ENCODE measurements at regions not wholly inside any gene's neighbourhood (a gene's known extent, or its start where the extent isn't known, plus 50 kb on each side); places are given as distances from the start of the nearest gene placed in this dataset.

DNA sequence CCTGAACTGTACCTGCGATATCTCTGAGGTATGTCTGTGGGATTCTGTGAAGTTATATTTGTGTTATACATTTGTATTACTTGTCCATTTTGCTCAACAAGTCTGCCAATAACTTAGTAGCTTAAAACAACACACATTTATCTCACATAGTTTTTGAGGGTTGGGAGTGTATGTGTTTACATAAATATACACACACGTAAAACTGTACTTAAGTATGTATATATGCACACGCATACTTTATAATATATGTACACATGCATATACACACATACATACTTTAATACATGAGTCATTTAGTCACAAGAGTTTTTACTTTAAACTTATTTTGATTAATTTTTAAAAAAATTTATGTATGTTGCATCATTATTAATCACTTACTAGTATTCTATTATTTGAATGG, 205.9 kb upstream of the EDIL3 start:
- DNase-seq: no peak

GRCh38 chr5:84589926-84590325, 205.2 kb upstream of the EDIL3 start:
- DNase-seq: no peak

GRCh38 chr5:84585218-84585617, 200.5 kb upstream of the EDIL3 start:
- DNase-seq: no peak

GRCh38 chr5:84578226-84578625, 193.5 kb upstream of the EDIL3 start:
- no peak for DNase-seq

GRCh38 chr5:84573017-84573712, 188.5 kb upstream of the EDIL3 start:
- no peak for DNase-seq

DNA sequence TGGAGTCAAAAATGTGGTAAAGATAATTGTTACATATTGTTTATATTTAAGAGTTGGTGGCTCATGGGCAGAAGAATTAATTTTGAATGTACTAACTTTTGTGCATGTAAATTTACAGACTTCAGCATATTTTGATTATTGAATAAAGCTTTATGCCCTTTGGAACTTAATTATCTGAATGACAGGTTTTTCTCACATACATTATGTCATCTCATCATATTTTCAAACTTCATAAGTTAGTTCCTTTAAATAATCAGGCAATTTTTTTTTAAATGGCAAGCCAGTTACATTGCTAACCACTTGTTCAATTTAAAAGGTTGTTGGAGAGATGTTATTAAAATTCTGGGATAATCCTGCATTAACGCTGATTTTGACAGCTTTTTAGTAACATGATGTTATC, 184.6 kb upstream of the EDIL3 start:
- no peak for DNase-seq

DNA sequence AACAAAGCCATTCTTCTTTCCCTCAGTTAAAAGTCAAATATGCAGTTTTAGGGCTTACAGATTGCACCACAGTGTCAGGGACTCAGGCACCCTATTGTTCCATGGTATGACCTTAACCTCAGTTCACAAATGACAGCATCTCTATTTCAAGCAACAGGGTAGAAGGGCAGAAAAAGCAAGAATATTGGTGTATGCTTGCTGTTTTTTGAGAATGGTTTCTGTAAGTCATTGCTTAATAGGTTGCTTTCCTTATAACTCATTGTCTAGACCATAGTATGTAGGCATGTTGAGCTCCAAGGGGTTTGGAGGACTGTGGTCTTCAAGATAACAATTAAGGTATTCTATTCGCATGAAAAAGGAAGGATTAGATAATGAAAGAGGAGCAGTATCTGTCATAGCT, 183.5 kb upstream of the EDIL3 start:
- DNase-seq: no peak

GRCh38 chr5:84565866-84566265, 181.2 kb upstream of the EDIL3 start:
- no peak for DNase-seq

- no peak for DNase-seq
These were observed 179.8 kb upstream of the EDIL3 start for GRCh38 chr5:84564321-84565075.

DNA sequence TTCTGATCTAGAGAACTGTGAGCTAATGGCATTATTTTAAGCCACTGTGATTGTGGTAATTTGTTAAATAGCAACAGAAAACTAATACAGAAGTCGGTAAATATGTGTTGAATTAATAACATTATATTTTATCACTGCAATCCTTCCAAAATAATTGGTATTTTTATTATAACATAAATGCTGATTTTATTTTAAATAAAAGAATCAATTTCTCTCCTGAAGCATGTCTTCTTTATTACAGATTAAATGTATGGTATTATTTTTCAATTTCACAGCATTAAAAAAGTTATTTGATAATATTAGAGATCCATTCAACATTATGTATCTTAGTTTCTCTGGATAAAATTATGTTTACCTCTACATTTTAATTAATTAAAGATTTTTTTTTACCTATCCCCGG, 165.5 kb upstream of the EDIL3 start:
- DNase-seq: no peak

GRCh38 chr5:84549054-84549453, 164.4 kb upstream of the EDIL3 start:
- DNase-seq: no peak

DNA sequence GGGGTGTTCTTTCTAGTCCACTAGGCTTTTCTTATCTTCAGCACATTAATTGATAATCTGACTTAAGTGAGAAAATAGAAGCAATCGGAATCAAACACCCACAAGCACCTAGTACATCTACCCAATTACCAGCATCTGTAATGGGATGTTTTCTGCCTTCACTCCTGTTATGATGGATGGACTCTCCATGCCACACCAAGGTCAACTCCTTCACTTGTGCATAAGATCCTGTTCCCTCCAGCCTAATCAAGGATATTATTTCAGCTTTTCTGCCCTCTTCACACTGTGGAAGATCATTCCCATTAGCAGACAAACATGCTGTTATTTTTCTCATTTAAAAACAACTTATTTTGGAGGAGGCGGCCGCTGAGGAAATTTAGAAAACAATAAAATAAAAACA, 162.0 kb upstream of the EDIL3 start:
- DNase-seq: no peak

GRCh38 chr5:84536797-84537196, 152.1 kb upstream of the EDIL3 start:
- DNase-seq: no peak

- no peak for DNase-seq
These were observed 150.6 kb upstream of the EDIL3 start for GRCh38 chr5:84535281-84535680.

GRCh38 chr5:84524491-84524890, 139.8 kb upstream of the EDIL3 start:
- no peak for DNase-seq

DNA sequence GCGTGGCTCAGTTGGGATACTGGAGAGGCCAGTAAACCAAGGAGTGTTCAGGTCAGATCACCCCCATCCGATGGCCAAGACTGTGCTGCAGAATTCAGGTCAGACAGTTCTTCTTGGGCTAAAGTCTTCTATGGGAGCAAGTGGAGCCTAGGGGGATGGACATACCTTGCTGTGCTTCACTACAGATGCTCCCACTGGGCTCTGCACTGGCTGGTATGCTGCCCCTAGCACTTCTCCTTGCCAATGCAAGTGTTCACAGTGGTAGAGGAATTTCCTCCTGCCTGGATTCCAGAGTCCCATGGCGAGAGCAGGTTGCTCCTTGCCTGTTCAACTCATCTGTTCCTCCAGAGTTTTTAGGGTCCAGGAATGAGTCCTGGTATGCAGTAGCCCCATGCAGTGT, 134.2 kb upstream of the EDIL3 start:
- DNase-seq: no peak

DNA sequence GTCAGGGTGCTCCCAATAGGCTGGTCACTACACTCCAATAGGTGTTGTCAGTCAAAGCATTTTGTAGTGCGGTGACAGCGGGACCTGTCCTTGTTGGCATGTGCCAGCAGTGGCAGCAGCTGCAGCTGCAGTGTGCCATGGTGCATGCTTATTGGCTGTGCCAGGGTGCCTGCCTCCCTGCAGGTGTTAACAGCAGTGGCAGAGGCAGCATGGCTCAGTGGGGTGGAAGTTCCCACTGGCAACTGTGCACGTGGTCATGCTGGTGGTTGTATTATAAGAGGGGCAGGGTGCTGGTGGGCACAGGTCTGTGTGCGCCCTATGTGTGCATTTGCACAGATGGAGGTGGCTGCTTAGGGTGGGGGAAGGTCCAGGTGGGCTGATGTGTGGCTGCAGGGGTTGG, 133.7 kb upstream of the EDIL3 start:
- DNase-seq: no peak

GRCh38 chr5:84506625-84507024, 121.9 kb upstream of the EDIL3 start:
- DNase-seq: no peak

DNA sequence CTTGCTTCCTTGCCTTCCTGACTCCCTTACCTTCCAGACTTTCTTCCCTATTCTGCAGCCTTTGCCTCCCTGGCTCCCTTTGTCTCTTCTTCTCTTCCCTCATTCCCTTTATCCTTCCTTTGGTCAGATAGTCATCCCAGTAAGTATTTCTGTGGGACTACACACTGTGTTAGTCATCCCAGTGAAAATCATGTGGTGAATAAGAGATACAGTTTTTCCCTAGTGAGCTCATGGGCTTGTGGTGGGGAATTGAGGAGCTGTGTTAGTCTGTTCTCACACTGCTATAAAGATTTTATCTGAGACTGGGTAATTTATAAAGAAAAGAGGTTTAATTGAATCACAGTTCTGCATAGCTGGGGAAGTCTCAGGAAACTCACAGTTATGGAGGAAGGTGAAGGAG, 109.8 kb upstream of the EDIL3 start:
- DNase-seq: no peak

- no peak for DNase-seq
These were observed 103.3 kb upstream of the EDIL3 start for GRCh38 chr5:84487963-84488362.

DNA sequence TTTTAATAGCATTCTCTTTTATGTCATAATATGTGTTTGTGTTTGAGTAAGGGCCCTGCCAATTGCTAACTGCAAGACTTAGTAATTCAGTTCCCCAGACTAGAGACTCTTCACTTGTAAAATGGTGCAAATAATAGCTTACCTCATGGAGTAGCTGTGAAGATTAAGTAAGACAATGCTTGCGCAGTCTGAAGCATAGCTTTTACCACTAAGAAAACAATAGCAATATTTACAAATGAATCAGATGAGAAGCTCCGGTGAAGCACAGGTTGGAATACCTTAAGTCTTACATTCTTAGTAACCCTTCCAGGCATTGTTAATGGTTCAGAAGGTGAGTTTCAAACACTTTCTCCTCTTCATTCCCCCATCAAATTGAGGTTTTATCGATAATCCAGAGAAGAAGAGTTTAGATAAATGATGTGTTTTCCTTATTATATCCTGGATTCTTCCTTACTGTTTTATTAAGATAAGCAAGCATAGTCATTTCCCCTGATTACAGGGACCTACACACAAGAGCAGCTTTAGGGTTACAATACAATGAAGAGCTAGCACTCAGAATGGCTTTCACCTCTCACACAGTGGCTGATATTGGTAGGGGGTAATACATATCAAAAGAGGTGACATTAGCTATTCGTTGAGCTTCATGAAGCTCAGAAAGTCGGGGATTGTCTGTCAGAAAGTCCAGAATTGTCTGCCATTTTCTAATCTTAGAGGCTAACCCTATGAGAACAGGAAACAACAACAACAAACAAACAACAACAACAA, 96.4 kb upstream of the EDIL3 start:
- no peak for DNase-seq

DNA sequence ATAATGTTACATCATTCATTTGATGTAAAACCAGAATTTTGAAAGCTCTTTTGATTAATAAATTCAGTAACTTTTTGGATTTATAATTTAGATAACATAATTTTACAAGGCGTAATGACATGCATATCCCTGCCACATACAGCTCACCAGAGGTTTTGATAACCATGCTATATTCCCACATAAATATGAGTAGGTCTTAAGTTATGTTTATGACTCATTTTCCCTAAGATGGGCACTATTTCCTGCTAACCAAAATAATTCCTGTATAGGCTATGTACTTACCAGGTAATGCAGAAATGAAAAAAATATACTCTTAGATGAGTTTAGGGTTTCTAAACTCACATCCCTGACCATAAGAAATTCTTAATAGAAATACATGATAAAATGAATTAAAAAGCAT, 93.9 kb upstream of the EDIL3 start:
- no peak for DNase-seq

DNA sequence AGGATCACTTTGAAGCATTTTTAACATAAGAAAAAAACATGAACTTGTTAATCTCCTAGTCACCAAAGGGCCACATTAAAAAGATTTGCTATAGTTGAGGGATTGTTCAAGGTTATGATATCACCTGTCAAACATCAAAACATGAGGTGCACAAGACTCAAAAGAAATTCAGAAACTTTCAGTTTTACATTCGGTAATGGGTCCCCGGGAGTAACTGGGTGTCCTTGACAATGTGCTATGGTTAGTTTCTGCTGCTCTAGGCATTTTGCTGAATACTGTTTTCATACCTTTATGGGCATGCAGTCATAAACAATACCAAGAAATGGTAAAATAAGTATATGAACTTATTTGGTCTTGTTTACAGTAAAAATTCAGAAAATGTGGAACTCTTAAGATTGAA, 92.8 kb upstream of the EDIL3 start:
- DNase-seq: no peak

GRCh38 chr5:84474126-84474525, 89.4 kb upstream of the EDIL3 start:
- no peak for DNase-seq
